ENCODE measurements at regions not wholly inside any gene's neighbourhood (a gene's known extent, or its start where the extent isn't known, plus 50 kb on each side); places are given as distances from the start of the nearest gene placed in this dataset.
"Not testable (repeated sequence)": the region's sequence is repeated elsewhere in the genome, so short reads cannot be mapped to it uniquely, and the experiment has no call there.

- TF ChIP-seq, protein P1, sequence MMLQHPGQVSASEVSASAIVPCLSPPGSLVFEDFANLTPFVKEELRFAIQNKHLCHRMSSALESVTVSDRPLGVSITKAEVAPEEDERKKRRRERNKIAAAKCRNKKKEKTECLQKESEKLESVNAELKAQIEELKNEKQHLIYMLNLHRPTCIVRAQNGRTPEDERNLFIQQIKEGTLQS (IDR thresholded peaks at IDR 0.05): not testable (repeated sequence)
- not testable (repeated sequence) for TF ChIP-seq YY1 (IDR thresholded peaks at IDR 0.05; ENCODE audit: extremely low read depth, insufficient replicate concordance, low read depth, low read length); EZH2 (IDR thresholded peaks at IDR 0.05); SIN3A (IDR thresholded peaks at IDR 0.05; ENCODE audit: low read depth)
- TF ChIP-seq, protein P2, sequence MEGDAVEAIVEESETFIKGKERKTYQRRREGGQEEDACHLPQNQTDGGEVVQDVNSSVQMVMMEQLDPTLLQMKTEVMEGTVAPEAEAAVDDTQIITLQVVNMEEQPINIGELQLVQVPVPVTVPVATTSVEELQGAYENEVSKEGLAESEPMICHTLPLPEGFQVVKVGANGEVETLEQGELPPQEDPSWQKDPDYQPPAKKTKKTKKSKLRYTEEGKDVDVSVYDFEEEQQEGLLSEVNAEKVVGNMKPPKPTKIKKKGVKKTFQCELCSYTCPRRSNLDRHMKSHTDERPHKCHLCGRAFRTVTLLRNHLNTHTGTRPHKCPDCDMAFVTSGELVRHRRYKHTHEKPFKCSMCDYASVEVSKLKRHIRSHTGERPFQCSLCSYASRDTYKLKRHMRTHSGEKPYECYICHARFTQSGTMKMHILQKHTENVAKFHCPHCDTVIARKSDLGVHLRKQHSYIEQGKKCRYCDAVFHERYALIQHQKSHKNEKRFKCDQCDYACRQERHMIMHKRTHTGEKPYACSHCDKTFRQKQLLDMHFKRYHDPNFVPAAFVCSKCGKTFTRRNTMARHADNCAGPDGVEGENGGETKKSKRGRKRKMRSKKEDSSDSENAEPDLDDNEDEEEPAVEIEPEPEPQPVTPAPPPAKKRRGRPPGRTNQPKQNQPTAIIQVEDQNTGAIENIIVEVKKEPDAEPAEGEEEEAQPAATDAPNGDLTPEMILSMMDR (IDR thresholded peaks at IDR 0.05 in 2 of 3, conservative IDR thresholded peaks at IDR 0.05 in 1 of 3; ENCODE audit: borderline replicate concordance in 1 of 3, insufficient read depth in 1 of 3, low read depth in 2 of 3, low read length in 2 of 3): peak in 2 of 3 experiments; percentile 40 to 48; a peak in 4 of 6 replicates
These were observed 351.5 kb downstream of the SPATA31A6 start for GRCh38 chr9:42534984-42535325.

Measured in HCT116 (cell line).